ENCODE measurements at regions not wholly inside any gene's neighbourhood (a gene's known extent, or its start where the extent isn't known, plus 50 kb on each side); places are given as distances from the start of the nearest gene placed in this dataset.

- TF ChIP-seq YY1 (IDR thresholded peaks at IDR 0.05; ENCODE audit: low read depth) (no peak), MAX (IDR thresholded peaks at IDR 0.05) (no peak)
Observed at GRCh38 chr3:82957079-82957478, 1195.6 kb upstream of the GBE1 start.
